Ovary (tissue), 3 donors: ENCODE measurements at regions not wholly inside any gene's neighbourhood (a gene's known extent, or its start where the extent isn't known, plus 50 kb on each side); places are given as distances from the start of the nearest gene placed in this dataset.

Experiments used
- CTCF ChIP-seq, 3 donors: fragments of 450-650 bp in 2 of 3; fragments of 200-600 bp in 1 of 3; IDR thresholded peaks; one replicate each; pipeline versions ENCODE4 v1.5.1 to v1.8.0; 2016 to 2022; ENCODE audit warnings: antibody characterized with exemption in 3 of 3, mild to moderate bottlenecking in 1 of 3
- POLR2A ChIP-seq: fragments of 450-650 bp; IDR thresholded peaks from one replicate; pipeline ENCODE4 v1.6.1; 2017; ENCODE audit warnings: antibody characterized with exemption, mild to moderate bottlenecking, moderate library complexity
- donor health status: DM: no; HTN: no; CAD: no.

GRCh38 chr6:68233623-68234022, 401.5 kb upstream of the ADGRB3 start:
- TF ChIP-seq POLR2A = no peak
- TF ChIP-seq CTCF (IDR thresholded peaks at IDR 0.05) = no peak
